Gastrocnemius medialis (tissue), 4 donors: ENCODE measurements at regions not wholly inside any gene's neighbourhood (a gene's known extent, or its start where the extent isn't known, plus 50 kb on each side); places are given as distances from the start of the nearest gene placed in this dataset.
A peak's percentile ranks its signal among the peaks of the same experiment; 100 is the strongest.

Source experiments
- ATAC-seq, 2 donors: fragments of 150-250 bp; one replicate each; pipeline ENCODE4 v1.9.1; 2016
- DNase-seq, 2 donors: peaks; one replicate each; pipeline ENCODE4 v3.0.0-alpha.2; 2019
- H3K27ac ChIP-seq, 4 donors: fragments of 200-600 bp; sonication (generic); 1 replicate in 1 of 4; 2 replicates in 3 of 4; pipeline ENCODE4 v1.5.1; 2016 to 2018; ENCODE audit warnings: mild to moderate bottlenecking in 2 of 4, moderate library complexity in 1 of 4
- H3K27me3 ChIP-seq, 3 donors: fragments of 200-600 bp; sonication (generic) in 2 of 3; 1 replicate in 1 of 3; 2 replicates in 2 of 3; pipeline versions ENCODE4 v1.5.1 to v1.6.0; 2016 to 2019; ENCODE audit warnings: mild to moderate bottlenecking in 1 of 3, moderate library complexity in 1 of 3
- H3K36me3 ChIP-seq, 2 donors: fragments of 200-600 bp; sonication (generic) in 1 of 2; one replicate each; pipeline ENCODE4 v1.5.1; 2017 to 2018
- H3K4me1 ChIP-seq, 2 donors: fragments of 200-600 bp; sonication (generic) in 1 of 2; one replicate each; pipeline ENCODE4 v1.5.1; 2016 to 2017; ENCODE audit warnings: mild to moderate bottlenecking in 2 of 2
- H3K4me3 ChIP-seq, 4 donors: fragments of 200-600 bp; sonication (generic) in 3 of 4; 1 replicate in 1 of 4; 2 replicates in 3 of 4; pipeline ENCODE4 v1.5.1; 2016 to 2019; ENCODE audit warnings: mild to moderate bottlenecking in 2 of 4
- H3K9me3 ChIP-seq, 3 donors: fragments of 200-600 bp; sonication (generic) in 2 of 3; 1 replicate in 1 of 3; 2 replicates in 2 of 3; pipeline ENCODE4 v1.5.1; 2016 to 2019
- POLR2A ChIP-seq, 2 donors: fragments of 450-650 bp; IDR thresholded peaks; one replicate each; pipeline ENCODE4 v1.6.1; 2017; ENCODE audit warnings: antibody characterized with exemption in 2 of 2, mild to moderate bottlenecking in 2 of 2, moderate library complexity in 2 of 2
- in situ Hi-C, 4 donors: fragments of 200-750 bp; cut with MboI; loops; one replicate each; pipeline versions ENCODE4 v1.15.0 to v1.8.0; 2017; ENCODE audit warnings: low sequenced_read_pairs in 4 of 4
- intact Hi-C: fragments of 100-400 bp; cut with DNase I; formaldehyde crosslinking; loops from one replicate; pipeline ENCODE4 v1.15.1; 2023; ENCODE audit warnings: low total_unique reads
- TF ChIP-seq, protein P1 (sequence below), 5 experiments: fragments of 450-650 bp in 3 of 5; fragments of 200-600 bp in 2 of 5; sonication (generic) in 2 of 5; IDR thresholded peaks in 4 of 5; conservative IDR thresholded peaks in 1 of 5; 1 replicate in 4 of 5; 2 replicates in 1 of 5; pipeline ENCODE4 v1.5.1; 2016 to 2019; ENCODE audit warnings: antibody characterized with exemption in 5 of 5, mild to moderate bottlenecking in 3 of 5, moderate library complexity in 3 of 5

DNA sequence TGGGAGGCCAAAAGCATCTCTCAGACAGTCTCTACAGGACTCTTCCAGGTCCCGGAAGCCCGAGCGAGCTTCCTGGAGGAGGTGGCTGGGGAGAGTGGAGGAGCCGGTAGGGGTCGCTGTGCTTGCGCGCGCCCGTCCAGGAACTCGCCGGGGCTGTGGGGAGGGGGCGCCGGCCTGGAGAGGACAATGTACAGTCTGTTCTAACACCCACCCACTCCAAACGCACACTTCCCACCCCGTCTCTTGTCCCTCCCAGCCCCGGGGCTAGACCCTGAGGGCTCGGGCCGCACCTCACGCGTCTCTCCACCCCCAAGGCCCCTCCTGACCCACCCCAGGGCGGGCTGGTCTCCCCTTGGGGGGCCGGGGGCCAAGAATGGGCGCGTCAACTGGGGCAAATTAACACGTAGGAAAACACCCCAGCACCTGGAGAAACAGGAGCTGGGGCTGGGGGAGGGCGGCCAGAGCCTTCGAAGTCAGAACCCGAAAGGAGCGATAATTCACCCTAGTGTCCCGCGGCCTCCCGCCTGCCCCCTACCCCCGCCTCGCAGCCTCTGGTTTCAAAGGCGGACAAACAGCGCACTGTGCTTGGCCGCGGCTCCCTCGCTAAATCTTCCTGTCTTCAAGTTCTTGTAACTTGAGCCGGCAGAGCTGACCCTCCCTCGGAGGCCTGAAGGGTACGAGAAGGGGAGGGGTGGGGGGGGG is 103.2 kb upstream of the FOXP4 start:
- intact Hi-C loops: no loop called here
- Histone ChIP-seq H3K4me3 (peak overlapping the region; percentile 33 to 61 (median 45)), H3K27me3 (no peaks in the 10 kb centered on the region), H3K27ac (peak overlapping the region; percentile 51 to 79 (median 74)), H3K4me1 (peaks cover 12 to 18% of the 10 kb centered on the region in 2 donors), H3K36me3 (no peaks in the 10 kb centered on the region), H3K9me3 (no peaks in the 10 kb centered on the region)
- DNase-seq (peak in 1 of 2 donors; percentile 43), ATAC-seq (peak; percentile 25 to 63)
- TF ChIP-seq POLR2A (IDR thresholded peaks at IDR 0.05): no peak
- TF ChIP-seq, protein P1, sequence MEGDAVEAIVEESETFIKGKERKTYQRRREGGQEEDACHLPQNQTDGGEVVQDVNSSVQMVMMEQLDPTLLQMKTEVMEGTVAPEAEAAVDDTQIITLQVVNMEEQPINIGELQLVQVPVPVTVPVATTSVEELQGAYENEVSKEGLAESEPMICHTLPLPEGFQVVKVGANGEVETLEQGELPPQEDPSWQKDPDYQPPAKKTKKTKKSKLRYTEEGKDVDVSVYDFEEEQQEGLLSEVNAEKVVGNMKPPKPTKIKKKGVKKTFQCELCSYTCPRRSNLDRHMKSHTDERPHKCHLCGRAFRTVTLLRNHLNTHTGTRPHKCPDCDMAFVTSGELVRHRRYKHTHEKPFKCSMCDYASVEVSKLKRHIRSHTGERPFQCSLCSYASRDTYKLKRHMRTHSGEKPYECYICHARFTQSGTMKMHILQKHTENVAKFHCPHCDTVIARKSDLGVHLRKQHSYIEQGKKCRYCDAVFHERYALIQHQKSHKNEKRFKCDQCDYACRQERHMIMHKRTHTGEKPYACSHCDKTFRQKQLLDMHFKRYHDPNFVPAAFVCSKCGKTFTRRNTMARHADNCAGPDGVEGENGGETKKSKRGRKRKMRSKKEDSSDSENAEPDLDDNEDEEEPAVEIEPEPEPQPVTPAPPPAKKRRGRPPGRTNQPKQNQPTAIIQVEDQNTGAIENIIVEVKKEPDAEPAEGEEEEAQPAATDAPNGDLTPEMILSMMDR (IDR thresholded peaks at IDR 0.05 in 4 of 5, conservative IDR thresholded peaks at IDR 0.05 in 1 of 5): peak in 4 of 5 experiments; percentile 27 to 58 (median 41)
- in situ Hi-C loops: no loop called here

DNA sequence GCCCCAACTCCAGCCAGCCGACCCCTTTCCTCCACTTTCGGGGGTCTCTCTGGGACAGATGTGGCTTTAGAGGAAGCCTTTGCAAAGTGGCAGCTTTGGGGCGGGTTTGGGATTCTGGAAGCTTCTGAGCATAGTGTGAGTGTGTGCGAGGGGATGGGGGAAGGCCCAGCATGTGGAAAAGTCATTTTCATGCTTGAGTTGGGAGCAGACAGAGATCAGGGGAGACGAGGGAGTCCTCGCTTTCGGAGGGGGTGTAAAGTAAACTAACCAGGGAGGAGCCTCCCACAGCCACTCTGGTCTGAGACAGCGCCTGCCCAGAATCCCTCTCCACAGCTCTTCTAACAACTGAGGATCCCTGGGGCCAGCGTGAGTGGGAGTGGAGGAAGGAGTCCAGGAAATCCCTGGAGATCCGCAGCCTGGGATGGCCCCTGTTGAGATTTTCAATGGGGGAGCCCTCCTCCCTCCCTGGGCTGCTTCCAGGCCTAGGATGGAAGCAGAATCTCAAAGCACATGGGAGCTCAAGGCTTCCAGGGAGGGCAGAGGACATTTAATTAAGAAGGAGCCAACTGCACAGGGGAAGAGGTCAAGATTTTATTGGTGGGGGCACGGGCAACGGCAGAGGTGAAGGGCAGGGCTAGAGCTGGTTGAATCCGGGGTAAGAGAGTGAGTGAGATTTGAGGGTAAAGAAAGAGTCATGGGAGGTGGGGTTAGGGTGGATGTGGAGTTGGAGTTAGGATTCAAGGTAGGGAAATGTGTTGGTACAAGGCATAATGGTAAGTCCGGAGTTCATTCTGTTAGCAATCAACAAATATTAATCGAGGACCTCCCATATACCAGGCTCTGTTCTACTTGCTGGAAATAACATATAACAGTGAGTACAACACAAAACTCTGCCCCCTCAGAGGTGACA is 102.3 kb upstream of the FOXP4 start:
- ATAC-seq (peak; percentile 24 to 44), DNase-seq (no peak)
- in situ Hi-C loops (no loop called here), intact Hi-C loops (no loop called here)
- Histone ChIP-seq H3K36me3 (no peaks in the 10 kb centered on the region), H3K4me1 (peaks cover 12 to 18% of the 10 kb centered on the region in 2 donors), H3K4me3 (peak overlapping the region in 1 of 4 donors; percentile 46), H3K27me3 (no peaks in the 10 kb centered on the region), H3K9me3 (no peaks in the 10 kb centered on the region), H3K27ac (peak overlapping the region; percentile 51 to 79 (median 74))
- TF ChIP-seq, protein P1 (IDR thresholded peaks at IDR 0.05 in 4 of 5, conservative IDR thresholded peaks at IDR 0.05 in 1 of 5): no peak
- no peak for TF ChIP-seq POLR2A (IDR thresholded peaks at IDR 0.05)

DNA sequence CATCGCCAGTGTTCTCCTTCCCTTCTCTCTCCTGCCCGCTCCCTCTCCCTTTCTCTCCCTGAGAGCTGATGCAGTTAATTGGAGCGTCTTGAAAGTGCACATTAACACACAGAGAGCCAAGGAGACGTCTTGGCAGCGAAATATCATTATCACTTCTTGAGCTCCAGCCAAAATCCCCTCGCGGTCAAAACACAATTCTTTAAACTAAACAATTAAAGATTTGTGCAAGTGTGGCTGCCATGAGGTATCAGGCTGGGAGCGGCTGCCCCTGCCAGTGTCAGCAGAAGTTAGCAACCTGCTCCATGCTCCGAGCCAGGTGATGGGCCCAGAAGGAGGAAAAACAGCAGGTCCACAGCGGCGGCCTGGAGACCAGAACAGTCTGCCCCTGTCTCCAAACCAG is 100.9 kb upstream of the FOXP4 start:
- in situ Hi-C loops (no loop called here), intact Hi-C loops (no loop called here)
- Histone ChIP-seq H3K36me3 (no peaks in the 10 kb centered on the region), H3K4me3 (no peak overlapping the region), H3K27me3 (no peaks in the 10 kb centered on the region), H3K9me3 (no peaks in the 10 kb centered on the region), H3K4me1 (peaks cover 19 to 21% of the 10 kb centered on the region in 2 donors), H3K27ac (no peak overlapping the region)
- ATAC-seq (no peak), DNase-seq (no peak)
- TF ChIP-seq, protein P1 (IDR thresholded peaks at IDR 0.05 in 4 of 5, conservative IDR thresholded peaks at IDR 0.05 in 1 of 5): no peak
- TF ChIP-seq POLR2A (IDR thresholded peaks at IDR 0.05): no peak

DNA sequence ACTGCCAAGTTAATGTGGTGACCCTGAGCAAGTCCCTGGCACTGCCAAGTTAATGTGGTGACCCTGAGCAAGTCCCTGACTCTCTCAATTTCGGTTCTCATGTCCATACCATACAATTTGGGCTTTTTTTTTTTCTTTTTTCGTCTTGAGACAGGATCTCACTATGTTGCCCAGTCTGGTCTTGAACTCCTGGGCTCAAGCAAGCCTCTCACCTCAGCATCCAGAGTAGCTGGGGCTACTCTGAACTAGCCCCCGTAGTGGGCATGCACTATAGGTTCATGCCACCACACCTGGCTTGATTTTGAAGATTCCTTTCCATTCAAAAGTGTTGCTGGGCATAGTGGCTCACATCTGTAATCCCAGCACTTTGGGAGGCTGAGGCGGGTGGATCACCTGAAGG is 100.0 kb upstream of the FOXP4 start:
- Histone ChIP-seq H3K4me3 (no peak overlapping the region), H3K9me3 (no peaks in the 10 kb centered on the region), H3K27me3 (no peaks in the 10 kb centered on the region), H3K27ac (no peak overlapping the region), H3K36me3 (no peaks in the 10 kb centered on the region), H3K4me1 (peaks cover 24 to 27% of the 10 kb centered on the region in 2 donors)
- intact Hi-C loops: no loop called here
- no peak for DNase-seq
- in situ Hi-C loops: no loop called here
- TF ChIP-seq POLR2A (IDR thresholded peaks at IDR 0.05): no peak
- TF ChIP-seq, protein P1 (IDR thresholded peaks at IDR 0.05 in 4 of 5, conservative IDR thresholded peaks at IDR 0.05 in 1 of 5): no peak
- ATAC-seq: no peak
